ENCODE measurements at regions not wholly inside any gene's neighbourhood (a gene's known extent, or its start where the extent isn't known, plus 50 kb on each side); places are given as distances from the start of the nearest gene placed in this dataset.

GRCh38 chr21:31526040-31526439, 133.5 kb upstream of the SOD1 start:
- H3K4me1 Mint-ChIP-seq (ENCODE audit: unreplicated experiment): peaks cover 53% of the 10 kb centered on the region
- H3K36me3 Mint-ChIP-seq: peaks cover 16% of the 10 kb centered on the region
- H3K27ac Mint-ChIP-seq: no peak overlapping the region
- no peaks in the 10 kb centered on the region for H3K9me3 Mint-ChIP-seq
- TF ChIP-seq, protein P1, sequence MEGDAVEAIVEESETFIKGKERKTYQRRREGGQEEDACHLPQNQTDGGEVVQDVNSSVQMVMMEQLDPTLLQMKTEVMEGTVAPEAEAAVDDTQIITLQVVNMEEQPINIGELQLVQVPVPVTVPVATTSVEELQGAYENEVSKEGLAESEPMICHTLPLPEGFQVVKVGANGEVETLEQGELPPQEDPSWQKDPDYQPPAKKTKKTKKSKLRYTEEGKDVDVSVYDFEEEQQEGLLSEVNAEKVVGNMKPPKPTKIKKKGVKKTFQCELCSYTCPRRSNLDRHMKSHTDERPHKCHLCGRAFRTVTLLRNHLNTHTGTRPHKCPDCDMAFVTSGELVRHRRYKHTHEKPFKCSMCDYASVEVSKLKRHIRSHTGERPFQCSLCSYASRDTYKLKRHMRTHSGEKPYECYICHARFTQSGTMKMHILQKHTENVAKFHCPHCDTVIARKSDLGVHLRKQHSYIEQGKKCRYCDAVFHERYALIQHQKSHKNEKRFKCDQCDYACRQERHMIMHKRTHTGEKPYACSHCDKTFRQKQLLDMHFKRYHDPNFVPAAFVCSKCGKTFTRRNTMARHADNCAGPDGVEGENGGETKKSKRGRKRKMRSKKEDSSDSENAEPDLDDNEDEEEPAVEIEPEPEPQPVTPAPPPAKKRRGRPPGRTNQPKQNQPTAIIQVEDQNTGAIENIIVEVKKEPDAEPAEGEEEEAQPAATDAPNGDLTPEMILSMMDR (conservative IDR thresholded peaks at IDR 0.05): no peak
- DNase-seq (ENCODE audit: extremely low spot score, unreplicated experiment): no peak
- no peak overlapping the region for H3K4me3 Mint-ChIP-seq
- H3K27me3 Mint-ChIP-seq: no peaks in the 10 kb centered on the region

DNA sequence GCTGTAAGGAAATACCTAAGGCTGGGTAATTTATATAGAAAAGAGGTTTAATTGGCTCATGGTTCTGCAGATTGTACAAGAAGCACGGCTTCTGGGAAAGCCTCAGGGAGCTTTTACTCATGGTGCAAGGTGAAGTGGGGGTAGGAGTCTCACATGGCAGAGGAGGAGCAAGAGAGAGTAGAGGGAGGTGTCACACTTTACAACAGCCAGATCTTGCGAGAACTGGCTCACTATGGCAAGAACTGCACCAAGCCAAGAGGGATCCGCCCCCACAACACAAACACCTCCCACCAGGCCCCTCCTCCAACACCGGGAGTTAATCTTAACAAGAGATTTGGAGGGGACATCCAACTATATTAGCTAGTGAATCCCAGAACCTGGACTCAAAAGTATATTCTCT, 135.4 kb upstream of the SOD1 start:
- H3K36me3 Mint-ChIP-seq: peaks cover 13% of the 10 kb centered on the region
- H3K4me1 Mint-ChIP-seq (ENCODE audit: unreplicated experiment): peaks cover 39% of the 10 kb centered on the region
- H3K27me3 Mint-ChIP-seq: no peaks in the 10 kb centered on the region
- no peak overlapping the region for H3K27ac Mint-ChIP-seq
- TF ChIP-seq, protein P1 (conservative IDR thresholded peaks at IDR 0.05): no peak
- no peak for DNase-seq (ENCODE audit: extremely low spot score, unreplicated experiment)
- H3K9me3 Mint-ChIP-seq: no peaks in the 10 kb centered on the region
- no peak overlapping the region for H3K4me3 Mint-ChIP-seq

DNA sequence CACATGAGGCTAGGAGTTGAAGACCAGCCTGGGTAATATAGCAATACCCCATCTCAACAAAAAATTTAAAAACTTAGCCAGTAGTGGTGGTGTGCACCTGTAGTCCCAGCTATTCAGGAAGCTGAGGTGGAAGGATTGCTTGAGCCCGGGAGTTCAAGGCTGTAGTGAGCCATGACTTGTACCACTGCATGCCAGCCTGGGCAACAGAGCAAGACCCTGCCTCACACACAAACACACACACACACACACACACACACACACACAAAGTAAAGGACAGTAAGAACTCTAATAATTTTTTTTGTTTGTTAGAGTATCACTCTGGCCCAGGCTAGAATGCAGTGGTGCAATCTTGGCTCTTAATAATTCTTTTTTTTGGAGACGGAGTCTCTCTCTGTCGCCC, 138.0 kb upstream of the SOD1 start:
- H3K27ac Mint-ChIP-seq: no peak overlapping the region
- DNase-seq (ENCODE audit: extremely low spot score, unreplicated experiment): no peak

GRCh38 chr21:31520561-31521098, 138.9 kb upstream of the SOD1 start:
- H3K9me3 Mint-ChIP-seq: no peaks in the 10 kb centered on the region
- TF ChIP-seq, protein P1 (conservative IDR thresholded peaks at IDR 0.05): no peak
- H3K4me3 Mint-ChIP-seq: no peak overlapping the region
- no peak overlapping the region for H3K27ac Mint-ChIP-seq
- no peaks in the 10 kb centered on the region for H3K27me3 Mint-ChIP-seq
- no peak for DNase-seq (ENCODE audit: extremely low spot score, unreplicated experiment)
- H3K4me1 Mint-ChIP-seq (ENCODE audit: unreplicated experiment): peaks cover 20% of the 10 kb centered on the region
- H3K36me3 Mint-ChIP-seq: peaks cover 9% of the 10 kb centered on the region

More for the DNA sequence above, 138.0 kb upstream of the SOD1 start:
- Mint-ChIP-seq H3K9me3 (no peaks in the 10 kb centered on the region), H3K4me1 (ENCODE audit: unreplicated experiment) (peaks cover 24% of the 10 kb centered on the region), H3K27me3 (no peaks in the 10 kb centered on the region), H3K36me3 (peaks cover 13% of the 10 kb centered on the region), H3K4me3 (no peak overlapping the region)
- TF ChIP-seq, protein P1 (conservative IDR thresholded peaks at IDR 0.05): no peak

GRCh38 chr21:31518580-31518979, 140.9 kb upstream of the SOD1 start:
- Mint-ChIP-seq H3K27ac (no peak overlapping the region), H3K9me3 (no peaks in the 10 kb centered on the region), H3K4me1 (ENCODE audit: unreplicated experiment) (peaks cover 21% of the 10 kb centered on the region), H3K36me3 (peaks cover 5% of the 10 kb centered on the region), H3K27me3 (no peaks in the 10 kb centered on the region), H3K4me3 (no peak overlapping the region)
- TF ChIP-seq, protein P1 (conservative IDR thresholded peaks at IDR 0.05): no peak
- DNase-seq (ENCODE audit: extremely low spot score, unreplicated experiment): no peak

Measured in type B pancreatic cell (in vitro differentiated cells).